NCI-H1436 treated with DMSO at 0.1 percent for 48 hours (cell line): ENCODE measurements at regions not wholly inside any gene's neighbourhood (a gene's known extent, or its start where the extent isn't known, plus 50 kb on each side); places are given as distances from the start of the nearest gene placed in this dataset.

Experiments
- DNase-seq: peaks from one replicate; lab custom pipeline; 2025; lab: John Stamatoyannopoulos, UW

GRCh38 chr9:13648068-13648467, 368.6 kb upstream of the MPDZ start:
- DNase-seq: no peak

GRCh38 chr9:13646500-13647021, 367.1 kb upstream of the MPDZ start:
- no peak for DNase-seq

GRCh38 chr9:13645557-13645956, 366.1 kb upstream of the MPDZ start:
- no peak for DNase-seq

- DNase-seq: no peak
These were observed 365.2 kb upstream of the MPDZ start for GRCh38 chr9:13644675-13645074.

GRCh38 chr9:13642646-13643045, 363.2 kb upstream of the MPDZ start:
- no peak for DNase-seq

- DNase-seq: no peak
These were observed 349.6 kb upstream of the MPDZ start for GRCh38 chr9:13629067-13629466.

GRCh38 chr9:13628526-13628925, 349.0 kb upstream of the MPDZ start:
- no peak for DNase-seq

- DNase-seq: no peak
These were observed 348.0 kb upstream of the MPDZ start for GRCh38 chr9:13627502-13627901.

- DNase-seq: no peak
These were observed 347.6 kb upstream of the MPDZ start for GRCh38 chr9:13627071-13627470.

GRCh38 chr9:13626601-13627000, 347.1 kb upstream of the MPDZ start:
- DNase-seq: no peak

GRCh38 chr9:13621872-13622564, 342.5 kb upstream of the MPDZ start:
- no peak for DNase-seq

GRCh38 chr9:13616491-13617035, 337.1 kb upstream of the MPDZ start:
- DNase-seq: no peak

GRCh38 chr9:13615660-13616490, 336.4 kb upstream of the MPDZ start:
- DNase-seq: no peak

GRCh38 chr9:13614060-13614459, 334.6 kb upstream of the MPDZ start:
- DNase-seq: no peak

- no peak for DNase-seq
These were observed 333.8 kb upstream of the MPDZ start for GRCh38 chr9:13613296-13613695.

- no peak for DNase-seq
These were observed 329.0 kb upstream of the MPDZ start for GRCh38 chr9:13608451-13608850.

GRCh38 chr9:13607481-13608441, 328.3 kb upstream of the MPDZ start:
- DNase-seq: no peak

- DNase-seq: no peak
These were observed 327.1 kb upstream of the MPDZ start for GRCh38 chr9:13606586-13606985.

GRCh38 chr9:13603921-13604320, 324.4 kb upstream of the MPDZ start:
- DNase-seq: no peak

GRCh38 chr9:13598738-13599137, 319.2 kb upstream of the MPDZ start:
- no peak for DNase-seq

- no peak for DNase-seq
These were observed 317.9 kb upstream of the MPDZ start for GRCh38 chr9:13597427-13597826.

- DNase-seq: no peak
These were observed 317.5 kb upstream of the MPDZ start for GRCh38 chr9:13597004-13597403.
